ENCODE measurements at regions not wholly inside any gene's neighbourhood (a gene's known extent, or its start where the extent isn't known, plus 50 kb on each side); places are given as distances from the start of the nearest gene placed in this dataset.

- TF ChIP-seq CTCF (IDR thresholded peaks at IDR 0.05; ENCODE audit: low read depth, low read length, missing input control), result no peak
- no peak for TF ChIP-seq RAD21 (IDR thresholded peaks at IDR 0.05)
- TF ChIP-seq HNF4G (IDR thresholded peaks at IDR 0.05), result no peak
- no peak for TF ChIP-seq EGR1 (IDR thresholded peaks at IDR 0.05; ENCODE audit: low read depth in 2 of 2)
- no peak for TF ChIP-seq MAX (IDR thresholded peaks at IDR 0.05)
- no peak for TF ChIP-seq GABPA (IDR thresholded peaks at IDR 0.05 in 1 of 2, conservative IDR thresholded peaks at IDR 0.05 in 1 of 2)
- no peak for TF ChIP-seq SP1 (IDR thresholded peaks at IDR 0.05)
- no peak for TF ChIP-seq FOXA2 (IDR thresholded peaks at IDR 0.05)
- TF ChIP-seq, protein P1, sequence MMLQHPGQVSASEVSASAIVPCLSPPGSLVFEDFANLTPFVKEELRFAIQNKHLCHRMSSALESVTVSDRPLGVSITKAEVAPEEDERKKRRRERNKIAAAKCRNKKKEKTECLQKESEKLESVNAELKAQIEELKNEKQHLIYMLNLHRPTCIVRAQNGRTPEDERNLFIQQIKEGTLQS (IDR thresholded peaks at IDR 0.05), result no peak
- TF ChIP-seq YY1 (IDR thresholded peaks at IDR 0.05), result no peak
- TF ChIP-seq ZBTB33 (IDR thresholded peaks at IDR 0.05), result no peak
- TF ChIP-seq FOXA1 (IDR thresholded peaks at IDR 0.05), result no peak
These were observed 115.5 kb upstream of the HS3ST1 start for GRCh38 chr4:11544211-11544610.
